ENCODE measurements at regions not wholly inside any gene's neighbourhood (a gene's known extent, or its start where the extent isn't known, plus 50 kb on each side); places are given as distances from the start of the nearest gene placed in this dataset.
"Not testable (repeated sequence)": the region's sequence is repeated elsewhere in the genome, so short reads cannot be mapped to it uniquely, and the experiment has no call there.

GRCh38 chr5:15383021-15383420, 117.0 kb upstream of the FBXL7 start:
- DNase-seq, result no peak

DNA sequence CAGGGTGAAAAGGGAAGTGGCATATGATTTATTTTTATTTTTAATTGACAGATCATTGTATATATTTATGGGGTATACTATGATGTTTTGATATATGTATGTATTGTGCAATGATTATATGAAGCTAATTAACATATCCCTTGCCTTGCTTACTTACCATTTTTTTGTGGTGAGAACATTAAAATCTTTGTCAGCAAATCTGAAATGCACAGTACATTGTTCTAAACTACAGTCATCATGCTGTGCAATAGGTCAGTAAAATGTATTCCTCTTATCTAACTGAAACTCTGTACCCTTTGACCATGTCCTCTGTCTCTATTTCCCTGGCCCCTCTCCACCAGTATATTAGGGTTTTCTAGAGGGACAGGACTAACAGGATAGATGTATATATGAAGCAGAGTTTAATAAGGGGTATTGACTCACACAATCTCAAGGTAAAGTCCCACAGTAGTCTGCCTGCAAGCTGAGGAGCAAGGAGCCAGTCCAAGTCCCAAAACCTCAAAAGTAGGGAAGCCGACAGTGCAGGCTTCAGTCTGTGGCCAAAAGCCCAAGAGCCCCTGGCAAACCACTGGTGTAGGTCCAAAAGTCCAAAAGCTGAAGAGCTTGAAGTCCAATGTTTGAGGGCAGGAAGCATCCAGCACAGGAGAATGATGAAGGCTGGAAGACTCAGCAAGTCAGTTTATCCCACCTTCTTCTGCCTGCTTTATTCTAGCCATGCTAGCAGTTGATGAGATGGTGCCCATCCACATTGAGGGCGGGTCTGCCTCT, 122.2 kb upstream of the FBXL7 start:
- DNase-seq, result no peak

GRCh38 chr5:15376803-15377202, 123.2 kb upstream of the FBXL7 start:
- DNase-seq, result no peak

DNA sequence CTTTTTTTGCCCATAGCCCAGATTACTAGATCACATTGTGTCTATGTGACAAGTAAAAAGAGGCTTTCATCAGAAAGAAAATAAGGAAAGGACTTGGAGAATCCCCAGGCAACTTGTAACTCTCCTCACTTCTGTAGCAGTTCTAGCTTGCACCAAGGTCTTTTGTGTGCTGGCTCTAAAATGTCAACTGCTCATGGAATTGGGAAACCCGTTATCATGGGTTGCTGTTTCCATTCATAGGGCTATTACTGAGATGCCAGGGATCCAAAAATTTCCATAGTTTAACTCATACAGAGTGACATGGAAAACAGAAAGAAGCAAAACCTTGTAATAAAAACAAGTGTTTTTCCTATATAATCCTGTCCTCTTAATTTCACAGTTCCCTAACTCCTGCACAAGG, 123.9 kb upstream of the FBXL7 start:
- no peak for DNase-seq

- DNase-seq, result no peak
Measured at GRCh38 chr5:15375559-15375958, 124.4 kb upstream of the FBXL7 start.

GRCh38 chr5:15374886-15375285, 125.1 kb upstream of the FBXL7 start:
- no peak for DNase-seq

- no peak for DNase-seq
Measured at GRCh38 chr5:15373151-15373550, 126.8 kb upstream of the FBXL7 start.

DNA sequence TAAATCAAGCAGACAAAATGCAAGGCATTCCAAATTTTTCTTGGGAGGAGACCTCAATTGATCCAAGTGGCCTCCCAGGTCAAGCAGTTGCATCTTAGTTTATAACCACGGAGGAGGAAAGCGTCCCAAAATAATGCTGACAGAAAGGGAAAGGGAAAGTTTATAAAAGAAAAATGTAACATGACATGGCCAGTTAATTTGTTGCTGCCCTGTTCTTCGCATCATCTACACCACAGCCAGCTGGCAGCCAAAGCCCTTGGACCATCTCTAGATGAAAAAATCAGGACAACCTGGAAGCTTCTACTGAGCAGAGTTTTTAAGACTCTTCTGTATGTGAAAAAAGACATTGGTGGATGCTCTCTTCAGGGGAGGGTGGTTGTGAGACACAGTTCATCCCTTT, 128.8 kb upstream of the FBXL7 start:
- DNase-seq, result no peak

- no peak for DNase-seq
Measured at GRCh38 chr5:15368835-15369234, 131.1 kb upstream of the FBXL7 start.

- no peak for DNase-seq
Measured at GRCh38 chr5:15367489-15367888, 132.5 kb upstream of the FBXL7 start.

DNA sequence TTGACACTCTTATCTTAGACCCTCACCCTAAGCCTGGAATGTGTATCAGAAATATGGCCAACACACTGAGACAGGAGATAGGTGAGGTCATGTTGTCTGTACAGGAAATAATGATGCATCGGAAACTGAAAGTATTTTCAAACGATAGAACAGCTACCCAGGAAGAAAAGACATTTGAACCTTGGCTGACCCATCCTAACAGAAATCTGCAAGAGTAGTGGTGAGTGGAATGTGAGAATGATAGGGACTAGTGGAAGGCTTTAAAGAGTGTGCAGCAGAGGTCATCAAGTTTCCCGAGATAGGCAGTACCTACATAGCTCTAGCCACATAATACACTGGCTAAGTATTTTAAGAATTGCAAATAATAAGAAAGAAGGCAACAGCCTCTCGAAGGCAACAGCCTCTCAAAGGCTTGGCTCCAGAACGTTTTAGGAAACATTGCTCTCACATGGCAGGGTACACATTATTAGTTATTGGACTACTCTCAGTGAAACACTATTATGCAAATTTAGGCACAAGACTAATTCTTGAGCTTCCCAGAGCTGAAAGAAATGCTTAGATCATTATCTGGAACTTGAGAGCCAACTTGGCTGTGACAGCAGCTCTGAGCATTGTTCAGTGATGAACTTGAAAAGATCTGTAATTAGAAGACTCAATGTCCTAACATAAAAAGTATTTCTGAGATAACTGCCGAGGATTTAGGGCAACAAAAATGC, 133.1 kb upstream of the FBXL7 start:
- no peak for DNase-seq

- no peak for DNase-seq
Measured at GRCh38 chr5:15365070-15365469, 134.9 kb upstream of the FBXL7 start.

DNA sequence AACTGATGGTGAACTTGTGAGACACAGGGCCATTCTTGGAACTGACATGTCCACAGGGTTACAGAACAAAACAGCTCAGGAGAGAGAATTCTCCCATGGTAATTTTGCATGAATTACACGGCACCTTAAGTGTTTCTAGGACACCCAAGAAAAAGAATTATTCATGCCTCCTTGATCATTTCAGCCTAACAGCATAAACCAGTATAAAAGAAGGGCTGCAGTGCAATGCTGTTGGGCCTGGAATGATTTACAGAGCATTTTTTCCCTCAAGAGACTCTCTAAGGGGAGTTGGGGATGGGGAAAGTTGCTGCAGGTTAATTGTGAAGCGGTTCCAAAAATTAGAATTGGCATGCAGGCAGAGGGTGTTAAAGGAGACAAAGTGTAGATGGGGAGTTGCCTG, 136.4 kb upstream of the FBXL7 start:
- no peak for DNase-seq

DNA sequence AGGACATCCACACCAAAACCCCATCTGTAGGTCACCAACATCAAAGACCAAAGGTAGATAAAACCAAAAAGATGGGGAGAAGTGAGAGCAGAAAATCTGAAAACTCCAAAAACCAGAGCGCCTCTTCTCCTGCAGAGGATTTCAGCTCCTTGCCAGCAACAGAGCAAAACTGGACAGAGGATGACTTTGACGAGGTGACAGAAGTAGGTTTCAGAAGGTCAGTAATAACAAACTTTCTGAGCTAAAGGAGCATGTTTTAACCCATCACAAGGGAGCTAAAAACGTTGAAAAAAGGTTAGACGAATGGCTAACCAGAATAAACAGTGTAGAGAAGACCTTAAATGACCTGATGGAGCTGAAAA, 142.9 kb upstream of the FBXL7 start:
- DNase-seq, result not testable (repeated sequence)

DNA sequence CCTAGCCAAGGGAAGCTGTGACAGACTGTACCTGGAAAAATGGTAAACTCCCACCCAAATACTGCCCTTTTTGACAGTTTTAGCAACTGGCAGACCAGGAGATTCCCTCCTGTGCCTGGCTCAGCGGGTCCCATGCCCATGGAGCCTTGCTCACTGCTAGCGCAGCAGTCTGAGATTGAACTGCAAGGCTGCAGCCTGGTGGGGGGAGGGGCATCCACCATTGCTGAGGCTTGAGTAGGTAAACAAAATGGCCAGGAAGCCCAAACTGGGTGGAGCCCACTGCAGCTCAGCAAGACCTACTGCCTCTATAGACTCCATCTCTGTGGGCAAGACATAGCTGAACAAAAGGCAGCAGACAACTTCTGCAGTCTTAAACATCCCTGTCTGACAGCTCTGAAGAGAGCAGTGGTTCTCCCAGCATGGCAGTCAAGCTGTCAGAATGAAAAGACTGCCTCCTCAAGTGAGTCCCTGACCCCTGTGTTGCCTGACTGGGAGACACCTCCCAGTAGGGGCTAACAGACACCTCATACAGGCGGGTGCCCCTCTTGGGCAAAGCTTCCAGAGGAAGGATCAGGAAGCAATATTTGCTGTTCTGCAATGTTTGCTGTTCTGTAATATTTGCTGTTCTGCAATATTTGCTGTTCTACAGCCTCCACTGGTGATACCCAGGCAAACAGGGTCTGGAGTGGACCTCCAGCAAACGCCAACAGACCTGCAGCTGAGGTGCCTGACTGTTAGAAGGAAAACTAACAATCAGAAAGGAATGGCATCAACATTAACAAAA, 143.5 kb upstream of the FBXL7 start:
- not testable (repeated sequence) for DNase-seq

- no peak for DNase-seq
Measured at GRCh38 chr5:15354021-15354420, 146.0 kb upstream of the FBXL7 start.

DNA sequence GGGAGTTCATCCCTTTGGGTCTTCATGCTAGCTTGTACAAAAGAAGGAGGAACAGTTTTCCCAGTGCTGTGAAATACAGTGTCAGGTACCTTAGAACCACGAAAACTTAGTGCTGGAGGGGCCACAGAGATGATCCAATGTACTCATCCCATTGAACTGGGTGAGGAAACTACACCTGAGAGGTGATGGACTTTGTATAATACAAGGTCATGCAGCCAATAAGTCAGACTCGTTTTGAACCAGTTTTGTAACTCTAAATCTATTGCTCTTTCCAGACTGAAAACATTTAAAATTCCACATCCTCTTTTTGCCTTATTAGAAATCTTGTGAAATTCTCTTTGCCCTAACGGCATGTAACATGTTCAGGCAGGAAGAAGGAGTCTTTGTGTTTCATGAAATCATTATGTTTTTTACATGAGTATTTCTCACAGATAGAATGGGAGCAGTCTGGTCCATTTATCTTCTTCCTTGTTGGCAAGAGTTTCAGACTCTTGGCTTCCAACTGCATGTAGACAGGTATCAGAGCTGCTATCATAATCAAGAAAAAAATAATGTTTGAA, 146.8 kb upstream of the FBXL7 start:
- DNase-seq, result no peak

- DNase-seq, result no peak
Measured at GRCh38 chr5:15350614-15351013, 149.4 kb upstream of the FBXL7 start.

DNA sequence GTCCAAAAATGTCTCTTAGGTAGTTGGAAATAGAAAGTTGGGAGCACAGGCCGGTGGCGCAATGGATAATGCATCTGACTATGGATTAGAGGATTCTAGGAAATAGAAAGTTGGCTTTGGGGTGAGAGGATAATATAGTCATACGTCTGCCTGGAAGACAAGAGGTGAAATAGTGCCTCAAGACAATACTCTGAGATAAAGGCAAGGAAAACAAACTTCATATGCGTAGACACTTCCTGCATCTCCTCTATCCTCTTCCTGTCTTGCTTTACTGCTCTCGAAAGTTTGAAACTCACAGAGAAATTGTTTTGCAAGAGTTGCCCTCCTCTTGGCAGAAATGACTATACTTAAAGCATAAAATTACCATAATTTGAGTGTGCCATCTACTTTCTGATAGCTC, 153.2 kb upstream of the FBXL7 start:
- no peak for DNase-seq

DNA sequence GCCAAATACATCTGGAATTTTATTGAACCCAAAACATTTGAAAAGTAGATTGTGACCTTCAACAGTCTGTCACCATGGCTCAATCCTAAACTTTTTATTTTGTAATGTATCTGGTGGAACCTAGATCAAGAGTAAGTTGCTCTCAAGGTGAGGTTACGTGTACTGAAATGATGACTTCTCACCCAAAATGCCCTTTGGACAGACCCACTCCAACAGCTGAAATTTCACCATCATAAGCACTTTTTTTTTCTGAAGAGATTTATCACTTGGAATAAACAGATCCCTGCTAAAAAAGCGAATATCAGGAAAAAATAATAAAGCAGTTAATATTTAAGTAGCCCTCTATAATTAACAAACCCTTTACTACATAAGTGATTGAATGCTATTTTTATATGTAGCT, 155.0 kb upstream of the FBXL7 start:
- no peak for DNase-seq

- no peak for DNase-seq
Measured at GRCh38 chr5:15338546-15338945, 161.4 kb upstream of the FBXL7 start.

DNA sequence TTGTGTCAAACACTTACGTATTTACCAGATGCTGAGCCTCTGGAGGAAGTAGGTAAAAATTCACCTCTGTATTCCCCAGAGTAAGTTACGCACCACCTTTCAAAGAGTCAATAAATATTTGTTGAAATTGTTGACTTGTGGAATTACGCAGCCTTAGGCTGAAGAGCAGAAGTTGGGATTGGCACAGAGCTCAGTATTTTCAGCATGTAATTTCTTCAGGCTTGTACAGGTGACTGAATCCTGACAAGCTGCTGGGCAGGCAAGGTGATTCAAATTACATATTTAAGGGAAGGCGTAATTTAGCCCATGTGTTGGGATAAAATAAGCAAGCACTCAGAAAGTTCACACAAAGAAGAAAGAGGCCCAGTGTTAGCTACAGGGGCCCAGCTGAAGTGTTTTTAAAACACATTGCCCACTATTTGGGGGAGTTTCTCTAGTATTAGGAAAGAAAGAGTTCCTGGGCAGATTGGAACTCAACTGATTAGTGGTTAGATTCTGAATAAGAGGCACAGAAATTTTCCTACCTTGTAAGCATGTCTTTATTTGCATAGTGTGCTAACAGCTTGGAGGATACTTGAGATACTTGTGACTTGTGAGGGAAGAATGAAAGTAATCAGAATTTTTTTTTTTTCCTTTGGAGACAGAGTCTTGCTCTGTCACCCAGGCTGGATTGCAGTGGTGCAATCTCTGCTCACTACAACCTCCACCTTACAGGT, 165.3 kb upstream of the FBXL7 start:
- DNase-seq, result no peak

- DNase-seq, result no peak
Measured at GRCh38 chr5:15333091-15333490, 166.9 kb upstream of the FBXL7 start.
